Peyer's patch (tissue), 4 donors: ENCODE measurements at regions not wholly inside any gene's neighbourhood (a gene's known extent, or its start where the extent isn't known, plus 50 kb on each side); places are given as distances from the start of the nearest gene placed in this dataset.

Source experiments
- CTCF ChIP-seq, 6 experiments: fragments of 450-650 bp in 4 of 6; fragments of 200-600 bp in 2 of 6; sonication (generic) in 1 of 6; IDR thresholded peaks; one replicate each; pipeline ENCODE4 v1.5.1; 2017 to 2019; ENCODE audit warnings: antibody characterized with exemption in 6 of 6, mild to moderate bottlenecking in 3 of 6, moderate library complexity in 1 of 6
- POLR2A ChIP-seq, 2 donors: fragments of 450-650 bp; IDR thresholded peaks; one replicate each; pipeline ENCODE4 v1.5.1; 2017; ENCODE audit warnings: antibody characterized with exemption in 2 of 2, mild to moderate bottlenecking in 2 of 2, moderate library complexity in 2 of 2

DNA sequence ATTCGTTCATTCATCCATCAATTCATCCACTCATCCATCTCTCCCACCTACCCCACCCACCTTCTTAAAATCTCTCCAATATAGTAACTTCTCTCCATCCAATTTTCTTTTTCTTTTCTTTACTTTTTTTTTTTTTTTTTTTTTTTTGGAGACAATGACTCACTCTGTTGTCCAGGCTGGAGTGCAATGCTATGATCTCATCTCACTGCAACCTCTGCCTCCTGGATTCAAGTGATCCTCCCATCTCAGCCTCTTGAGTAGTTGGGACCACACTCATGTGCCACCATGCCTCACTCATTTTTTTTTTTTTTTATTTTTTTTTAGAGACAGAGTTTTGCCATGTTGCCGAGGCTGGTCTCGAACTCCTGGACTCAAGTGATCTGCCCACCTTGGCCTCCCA lies 118.4 kb downstream of the SUDS3 start:
- TF ChIP-seq CTCF (IDR thresholded peaks at IDR 0.05): no peak
- no peak for TF ChIP-seq POLR2A (IDR thresholded peaks at IDR 0.05)
